ENCODE measurements at regions not wholly inside any gene's neighbourhood (a gene's known extent, or its start where the extent isn't known, plus 50 kb on each side); places are given as distances from the start of the nearest gene placed in this dataset.
"Not testable (repeated sequence)": the region's sequence is repeated elsewhere in the genome, so short reads cannot be mapped to it uniquely, and the experiment has no call there.

DNA sequence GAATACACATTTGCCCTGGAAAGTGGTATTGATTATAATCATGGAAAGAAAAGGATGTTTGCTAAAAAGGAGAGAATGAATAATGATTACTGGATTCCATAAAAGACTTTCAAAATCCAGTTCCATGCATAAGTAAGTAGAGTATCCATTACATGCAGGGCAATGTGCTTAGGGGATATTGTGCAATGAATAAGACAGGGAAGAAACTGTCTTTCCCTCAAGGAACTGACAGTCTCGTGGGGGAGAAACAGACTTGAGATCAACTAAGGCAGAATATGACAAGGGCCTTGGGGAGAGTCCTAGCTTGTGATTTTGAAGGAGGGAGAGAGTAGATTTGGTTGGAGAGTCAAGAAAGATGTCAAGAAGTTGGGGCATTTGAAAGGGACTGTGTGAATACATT lies 130.6 kb downstream of the SPP2 start:
- no peak for DNase-seq

DNA sequence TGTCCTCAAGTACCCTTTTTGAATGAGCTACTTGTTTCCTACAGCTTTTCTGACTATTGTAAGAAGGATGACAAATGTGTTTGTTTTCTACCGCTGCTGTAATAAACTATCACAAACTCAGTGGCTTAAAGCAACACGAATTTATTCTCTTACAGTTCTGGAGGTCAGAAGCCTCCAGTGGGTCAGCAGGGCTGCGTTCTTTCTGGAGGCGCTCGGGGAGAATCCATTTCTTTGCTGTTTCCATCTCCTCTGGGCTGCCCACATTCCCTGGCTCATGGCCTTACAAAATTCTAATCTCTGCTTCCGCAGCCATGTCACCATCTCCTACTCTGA lies 128.5 kb downstream of the SPP2 start:
- no peak for DNase-seq

- DNase-seq: no peak
These were observed 128.0 kb downstream of the SPP2 start for GRCh38 chr2:234178330-234179030.

DNA sequence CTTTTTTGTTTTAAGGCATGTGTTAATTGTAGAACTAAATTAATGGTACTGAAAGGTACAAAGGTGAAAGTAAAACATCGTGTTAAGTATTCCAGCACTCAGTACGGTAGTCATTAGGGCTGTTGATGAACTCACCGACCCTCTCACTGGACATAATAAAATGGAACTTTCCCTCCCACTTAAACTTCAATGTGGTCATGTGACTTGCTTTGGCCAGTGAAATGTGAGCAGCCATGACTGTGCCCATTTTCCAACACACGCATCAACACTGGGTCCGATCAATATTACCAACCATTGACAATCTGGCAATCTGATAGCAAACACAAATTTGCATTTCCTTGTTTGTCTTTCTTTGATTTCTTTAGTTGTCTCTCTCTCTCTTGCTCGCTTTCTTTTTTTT lies 125.1 kb downstream of the SPP2 start:
- DNase-seq: no peak

GRCh38 chr2:234174742-234175141 lies 124.2 kb downstream of the SPP2 start:
- DNase-seq: no peak

- no peak for DNase-seq
These were observed 122.0 kb downstream of the SPP2 start for GRCh38 chr2:234172532-234172931.

- DNase-seq: no peak
These were observed 121.6 kb downstream of the SPP2 start for GRCh38 chr2:234172066-234172465.

- no peak for DNase-seq
These were observed 121.2 kb downstream of the SPP2 start for GRCh38 chr2:234171666-234172065.

GRCh38 chr2:234169674-234170073 lies 119.2 kb downstream of the SPP2 start:
- no peak for DNase-seq

GRCh38 chr2:234168605-234169570 lies 118.4 kb downstream of the SPP2 start:
- DNase-seq: not testable (repeated sequence)

DNA sequence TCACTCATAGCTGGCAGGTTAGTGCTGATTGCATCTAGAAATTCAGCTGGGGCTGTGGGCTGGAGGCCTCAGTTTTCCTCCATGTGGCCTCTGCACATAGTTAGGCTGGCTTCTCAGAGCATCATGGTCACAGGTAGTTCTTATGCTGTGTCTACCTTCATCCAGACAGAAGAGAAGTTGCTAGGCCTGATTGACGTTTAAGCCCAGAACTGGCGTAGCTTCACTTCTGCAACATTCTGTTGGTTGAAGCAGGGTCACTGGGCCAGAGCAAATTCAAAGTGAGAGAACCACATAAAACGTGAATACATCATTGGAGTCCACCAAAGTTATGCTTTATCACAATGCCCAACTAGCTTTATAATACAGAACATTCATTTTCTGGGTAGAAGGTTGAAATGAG lies 116.0 kb downstream of the SPP2 start:
- no peak for DNase-seq

- DNase-seq: no peak
These were observed 114.9 kb downstream of the SPP2 start for GRCh38 chr2:234165421-234165820.

GRCh38 chr2:234164493-234165413 lies 114.3 kb downstream of the SPP2 start:
- no peak for DNase-seq

GRCh38 chr2:234163510-234164045 lies 113.1 kb downstream of the SPP2 start:
- no peak for DNase-seq

- DNase-seq: no peak
These were observed 112.4 kb downstream of the SPP2 start for GRCh38 chr2:234162861-234163260.

GRCh38 chr2:234161932-234162331 lies 111.4 kb downstream of the SPP2 start:
- DNase-seq: no peak

GRCh38 chr2:234158812-234159211 lies 108.3 kb downstream of the SPP2 start:
- no peak for DNase-seq

GRCh38 chr2:234157817-234158588 lies 107.5 kb downstream of the SPP2 start:
- no peak for DNase-seq

DNA sequence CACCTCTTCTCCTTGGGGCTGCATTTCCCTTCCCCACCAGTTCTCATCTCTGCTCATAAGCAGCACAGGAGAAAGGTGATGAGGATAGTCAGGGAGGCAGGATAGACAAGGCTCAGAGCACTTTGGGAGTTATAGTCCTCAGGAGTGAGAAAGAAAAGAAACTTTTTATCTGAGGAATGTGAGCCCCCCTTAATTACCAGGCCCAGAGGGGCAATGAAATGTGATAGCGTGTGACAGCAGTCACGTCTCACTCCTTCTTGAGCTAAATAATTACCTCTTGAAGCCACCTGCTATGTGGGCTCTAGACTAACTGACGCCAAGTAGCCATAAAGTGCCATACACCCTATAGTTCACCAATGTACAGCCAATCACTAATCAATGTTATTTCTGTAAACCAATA lies 105.8 kb downstream of the SPP2 start:
- DNase-seq: no peak

GRCh38 chr2:234152835-234153234 lies 102.3 kb downstream of the SPP2 start:
- not testable (repeated sequence) for DNase-seq

DNA sequence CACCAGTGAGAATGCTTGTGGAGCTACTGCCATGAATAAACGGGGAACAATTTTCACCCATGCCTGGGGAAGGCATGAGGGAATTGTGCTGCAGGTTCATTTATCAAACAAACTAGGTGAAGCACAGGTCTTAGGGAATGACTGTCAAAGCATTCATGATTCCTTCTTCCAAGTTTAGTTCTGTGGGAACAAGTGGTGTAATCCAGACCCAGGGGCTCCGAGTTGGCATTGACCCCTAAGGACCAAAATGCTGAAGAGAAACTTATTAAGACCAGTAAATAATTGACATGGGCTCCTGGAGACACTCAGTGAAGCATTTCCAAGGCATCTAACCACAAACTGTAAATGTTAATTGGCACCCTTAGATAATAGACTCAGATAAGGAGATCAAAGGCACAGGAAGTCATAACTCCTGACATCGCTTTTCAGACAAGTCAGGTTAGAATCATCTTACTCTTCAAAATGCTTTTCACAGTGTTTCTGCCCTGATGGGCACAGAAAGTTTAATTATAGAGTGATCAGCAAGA lies 96.9 kb downstream of the SPP2 start:
- no peak for DNase-seq

All from bone marrow (tissue), 2 donors.